OCI-LY7 (cell line): ENCODE measurements at regions not wholly inside any gene's neighbourhood (a gene's known extent, or its start where the extent isn't known, plus 50 kb on each side); places are given as distances from the start of the nearest gene placed in this dataset.

ENCODE experiments used
- CTCF ChIP-seq: fragments of 200-600 bp; sonication (generic); conservative IDR thresholded peaks from 2 replicates; pipeline ENCODE4 v1.5.1; 2014; ENCODE audit warnings: mild to moderate bottlenecking, antibody characterized with exemption, low read length, moderate library complexity, mixed read lengths
- EZH2phosphoT487 ChIP-seq: fragments of 200-600 bp; sonication (generic); IDR thresholded peaks from 2 replicates; pipeline ENCODE4 v1.6.1; 2018; ENCODE audit warnings: low read depth, borderline replicate concordance, mild to moderate bottlenecking, mixed run types, antibody characterized with exemption, low read length, moderate library complexity, mixed read lengths

DNA sequence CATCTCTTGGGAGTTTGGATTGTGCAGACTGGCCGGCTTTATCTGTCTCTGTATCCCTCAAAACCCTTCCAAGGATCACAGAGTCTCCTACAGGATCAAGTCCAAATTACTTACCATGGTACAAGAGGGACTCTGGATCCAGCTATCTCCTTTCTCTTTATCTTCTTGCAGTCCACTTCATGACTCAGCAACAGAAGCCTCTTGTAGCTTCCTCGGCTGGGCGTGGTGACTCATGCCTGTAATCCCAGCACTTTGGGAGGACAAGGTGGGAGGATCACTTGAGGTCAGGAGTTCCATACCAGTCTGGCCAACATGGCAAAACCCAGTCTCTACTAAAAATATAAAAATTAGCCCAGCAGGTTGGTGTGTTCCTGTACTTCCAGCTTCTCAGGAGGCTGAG lies 189.7 kb downstream of the BCAT1 start:
- TF ChIP-seq CTCF (no peak), EZH2phosphoT487 (no peak)
